GM18858 (cell line): ENCODE measurements at regions not wholly inside any gene's neighbourhood (a gene's known extent, or its start where the extent isn't known, plus 50 kb on each side); places are given as distances from the start of the nearest gene placed in this dataset.
A peak's percentile ranks its signal among the peaks of the same experiment; 100 is the strongest.
"Not testable (repeated sequence)": the region's sequence is repeated elsewhere in the genome, so short reads cannot be mapped to it uniquely, and the experiment has no call there.

Source experiments
- ATAC-seq: cut with Tn5 transposase; IDR thresholded peaks from one replicate; pipeline ENCODE4 v1.9.1; 2021; ENCODE audit not compliant: unreplicated experiment

GRCh38 chrX:131696989-131697388, 153.1 kb downstream of the OR13H1 start:
- ATAC-seq, result not testable (repeated sequence)

DNA sequence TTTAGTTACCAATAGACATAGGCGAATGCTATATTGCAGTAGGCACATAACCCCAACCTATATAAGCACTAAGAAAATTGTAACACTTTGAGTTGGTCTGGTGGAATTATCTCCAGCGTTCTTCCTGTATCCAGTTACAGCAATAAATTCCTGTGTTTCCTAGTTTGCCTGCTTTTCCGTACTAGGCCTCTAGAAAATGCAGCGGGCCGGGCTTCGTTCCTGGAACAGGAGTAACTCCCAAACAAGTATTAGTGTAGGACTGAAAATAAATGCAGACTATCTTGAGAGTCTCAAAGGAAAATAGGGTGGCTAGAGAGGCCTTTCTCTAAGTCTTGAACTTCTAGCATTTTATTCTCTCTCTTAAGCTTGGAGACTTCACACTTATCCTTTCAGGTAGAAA, 159.8 kb downstream of the OR13H1 start:
- peak; percentile 2 for ATAC-seq

- peak; percentile 56 for ATAC-seq
These were observed 160.3 kb downstream of the OR13H1 start for GRCh38 chrX:131704136-131704695.

DNA sequence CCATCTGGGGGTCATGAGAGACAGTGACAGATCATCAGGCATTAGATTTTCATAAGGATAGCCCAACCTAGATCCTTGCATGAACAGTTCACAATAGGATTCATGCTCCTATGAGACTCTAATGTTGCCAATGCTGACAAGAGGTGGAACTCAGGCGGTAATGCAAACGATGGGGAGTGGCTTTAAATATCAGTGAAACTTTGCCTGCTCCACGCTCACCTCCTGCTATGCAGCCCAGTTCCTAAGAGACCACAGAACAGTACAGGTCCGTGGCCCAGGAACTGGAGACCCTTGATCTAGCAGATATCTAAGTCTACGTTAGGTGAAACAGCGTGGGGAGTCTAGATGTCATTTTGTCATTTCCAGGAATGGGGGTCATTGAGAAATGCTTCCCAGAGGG, 165.7 kb downstream of the OR13H1 start:
- ATAC-seq, result no peak

- no peak for ATAC-seq
These were observed 167.6 kb downstream of the OR13H1 start for GRCh38 chrX:131711478-131711867.

DNA sequence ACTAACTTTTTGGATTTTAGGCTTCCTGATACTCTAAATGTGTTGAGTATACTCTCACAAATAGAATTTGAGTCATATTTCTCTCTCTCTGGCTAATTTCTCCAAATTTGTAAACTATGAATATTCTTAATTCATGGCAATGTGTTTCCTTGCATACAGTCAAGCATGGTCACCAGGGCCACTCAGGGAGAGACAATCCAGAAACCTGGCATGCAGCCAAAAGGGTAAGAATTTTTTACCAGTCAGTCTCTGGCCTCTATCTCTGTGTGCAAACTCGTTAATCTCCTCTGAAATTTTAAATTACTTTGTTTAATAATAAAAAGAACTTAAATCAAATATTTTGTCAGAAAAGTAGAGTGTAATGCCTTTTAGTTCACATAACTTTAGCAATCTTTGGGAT, 179.8 kb downstream of the OR13H1 start:
- ATAC-seq, result no peak

DNA sequence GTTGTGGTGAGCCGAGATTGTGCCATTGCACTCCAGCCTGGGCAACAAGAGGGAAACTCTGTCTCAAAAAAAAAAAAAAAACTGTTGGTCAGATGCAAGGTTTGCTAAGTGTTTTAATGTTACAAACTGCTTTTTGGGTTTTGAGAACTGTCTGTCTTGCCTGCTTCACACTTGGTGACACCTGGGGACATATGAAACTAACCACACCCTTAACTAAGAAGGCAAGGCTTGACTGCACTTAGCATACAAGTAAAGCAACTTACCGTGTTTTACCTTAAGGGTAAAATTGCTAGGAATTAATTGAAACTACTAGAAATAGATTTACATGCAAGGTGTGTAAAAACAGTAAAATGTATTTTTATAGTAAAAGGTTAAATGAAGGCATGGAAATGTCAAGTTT, 180.4 kb downstream of the OR13H1 start:
- no peak for ATAC-seq

- ATAC-seq, result no peak
These were observed 181.3 kb downstream of the OR13H1 start for GRCh38 chrX:131725001-131725654.

DNA sequence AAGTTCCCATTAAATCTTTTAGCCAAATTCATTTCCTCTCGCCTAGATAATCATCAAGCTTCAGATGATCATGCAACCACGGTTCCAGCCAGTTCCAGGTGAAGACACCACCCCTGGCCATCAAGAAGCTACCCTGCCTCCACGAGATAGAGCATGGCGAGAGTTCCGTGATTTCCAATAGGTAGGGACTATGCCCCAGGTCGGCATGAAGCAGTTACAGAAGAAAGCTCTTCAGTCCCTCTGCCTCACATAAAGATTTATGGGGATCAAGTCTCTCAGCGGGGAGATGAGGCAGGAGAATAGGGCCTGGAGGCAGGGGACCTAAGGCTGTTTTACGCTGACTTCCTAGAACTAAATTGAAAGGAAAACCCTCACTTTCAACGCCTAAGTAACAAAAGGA, 183.9 kb downstream of the OR13H1 start:
- ATAC-seq, result no peak

DNA sequence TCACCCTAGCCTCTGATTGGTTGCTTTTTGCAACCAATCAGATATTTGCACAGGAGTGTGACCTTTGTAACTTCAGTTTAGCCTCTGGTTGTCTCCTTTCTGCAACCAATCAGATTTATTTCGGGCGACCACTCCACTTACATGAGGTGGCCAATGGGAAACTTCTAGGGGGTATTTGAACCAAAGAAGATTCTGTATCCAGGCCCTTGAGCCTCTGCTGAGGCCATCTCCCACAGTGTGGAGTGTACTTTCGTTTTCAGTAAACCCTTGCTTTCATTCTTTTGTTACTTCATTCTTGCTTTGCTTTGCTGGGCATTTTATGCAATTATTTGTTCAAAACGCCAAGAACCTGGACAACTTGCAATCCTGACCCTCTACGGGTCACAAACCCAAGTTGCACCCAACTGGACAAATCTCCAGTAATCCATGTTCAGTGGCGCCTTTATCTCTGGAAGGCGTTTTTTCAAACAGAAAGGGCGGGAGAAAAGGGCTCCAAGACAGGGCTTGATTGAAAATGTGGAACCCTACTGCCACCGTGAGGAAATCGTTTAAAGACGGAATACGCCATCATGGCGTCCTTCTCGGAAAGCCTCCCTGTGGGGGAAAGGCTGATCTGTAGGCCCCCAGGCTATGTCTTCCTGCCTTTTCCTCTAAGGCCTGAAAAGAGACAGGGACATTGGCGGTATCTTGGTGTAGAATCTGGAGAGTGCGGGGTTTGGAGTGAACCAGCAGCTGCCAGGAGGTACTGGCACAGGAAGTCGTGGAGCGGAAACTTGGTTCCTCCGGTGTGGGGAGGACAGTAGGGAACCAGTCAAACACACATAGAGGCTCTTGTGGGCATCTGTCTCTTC, 184.6 kb downstream of the OR13H1 start:
- peak; percentile 49 for ATAC-seq

GRCh38 chrX:131729295-131729694, 185.4 kb downstream of the OR13H1 start:
- no peak for ATAC-seq

DNA sequence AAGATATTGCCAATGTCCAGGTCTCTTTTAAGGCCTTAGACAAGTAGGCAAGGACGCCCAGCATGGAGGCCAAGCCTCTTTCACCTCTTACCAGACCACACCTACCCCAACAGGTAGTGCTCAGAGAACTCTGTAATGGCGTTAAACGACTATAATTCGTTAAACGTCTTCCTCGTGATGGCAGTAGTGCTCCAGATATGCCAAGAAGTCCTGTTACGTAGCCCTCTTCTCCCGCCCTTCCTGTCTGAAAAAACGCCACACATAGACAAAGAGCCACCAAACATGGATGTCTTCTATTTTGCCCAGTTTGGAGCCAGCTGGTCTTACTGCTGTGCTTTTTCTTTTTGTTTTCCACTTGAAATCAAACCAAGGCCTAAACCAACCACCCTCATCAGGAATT, 190.7 kb downstream of the OR13H1 start:
- ATAC-seq, result peak; percentile 84

DNA sequence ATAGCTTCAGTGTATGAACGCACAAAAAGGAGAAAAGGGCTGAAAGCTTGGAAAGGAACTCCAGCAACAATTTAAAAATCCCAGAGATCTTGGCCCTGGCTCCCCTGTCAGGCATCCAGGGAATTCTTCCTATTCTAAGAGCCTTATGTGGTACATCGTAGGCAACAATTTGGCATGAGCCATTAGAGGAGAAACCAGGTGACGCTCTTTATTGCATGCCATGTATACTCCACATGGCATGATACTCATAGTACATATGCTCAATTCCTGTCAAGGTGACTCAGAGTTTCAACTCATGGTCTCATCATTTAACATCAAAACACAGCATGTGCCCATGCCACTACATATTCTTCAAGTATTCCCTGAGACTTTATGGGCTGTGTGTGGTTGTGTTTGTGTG, 191.3 kb downstream of the OR13H1 start:
- no peak for ATAC-seq

- ATAC-seq, result no peak
These were observed 195.9 kb downstream of the OR13H1 start for GRCh38 chrX:131739823-131740222.

- peak; percentile 44 for ATAC-seq
These were observed 197.3 kb downstream of the OR13H1 start for GRCh38 chrX:131741103-131741581.

- ATAC-seq, result no peak
These were observed 202.1 kb downstream of the OR13H1 start for GRCh38 chrX:131745942-131746489.

- ATAC-seq, result no peak
These were observed 202.7 kb downstream of the OR13H1 start for GRCh38 chrX:131746491-131746968.

DNA sequence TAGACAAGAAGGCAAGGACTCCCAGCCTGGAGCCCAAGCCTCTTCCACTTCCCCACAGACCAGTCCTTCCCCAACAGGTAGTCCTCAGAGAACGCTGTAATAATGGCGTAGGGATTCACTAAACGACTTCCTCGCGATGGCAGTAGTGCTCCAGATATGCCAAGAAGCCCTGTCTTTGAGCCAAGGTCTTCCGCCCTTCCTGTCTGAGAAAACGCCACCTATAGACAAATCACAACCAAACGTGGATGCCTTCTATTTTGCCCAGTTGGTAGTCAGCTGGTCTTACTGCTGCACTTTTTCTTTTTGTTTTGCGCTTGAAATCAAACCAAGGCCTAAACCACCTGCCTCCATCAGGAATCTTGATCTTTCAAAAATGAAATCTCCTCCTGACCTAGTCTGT, 203.3 kb downstream of the OR13H1 start:
- ATAC-seq, result peak; percentile 62

DNA sequence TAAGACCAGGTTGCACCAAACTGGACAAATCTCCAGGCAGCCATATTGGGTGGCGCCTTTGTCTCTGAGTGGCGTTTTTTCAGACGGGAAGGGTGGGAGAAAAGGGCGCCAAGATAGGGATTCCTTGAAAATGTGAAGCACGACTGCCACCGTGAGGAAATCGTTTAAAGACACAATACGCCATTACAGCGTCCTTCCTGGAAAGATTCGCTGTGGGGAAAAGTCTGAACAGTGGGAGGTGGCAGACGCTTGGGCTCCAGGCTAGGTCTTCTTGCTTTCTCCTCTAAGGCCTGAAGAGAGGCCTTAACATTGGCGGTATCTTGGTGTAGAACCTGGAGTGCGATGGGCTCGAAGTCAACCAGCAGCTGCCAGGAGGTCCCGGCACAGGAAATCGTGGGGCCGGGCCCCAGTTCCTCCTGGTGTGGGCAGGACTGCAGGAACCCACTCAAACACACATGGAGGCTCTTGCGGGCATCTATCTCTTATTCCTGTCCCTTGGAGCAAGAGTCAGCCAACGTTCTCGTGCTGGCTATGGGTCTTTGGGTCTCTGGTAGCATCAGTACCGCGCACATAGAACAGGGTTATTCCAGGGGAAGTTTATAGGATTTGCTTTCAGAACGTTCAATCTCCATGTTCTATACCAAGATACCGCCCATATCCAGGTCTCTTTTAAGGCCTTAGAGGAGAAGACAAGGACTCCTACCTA, 208.8 kb downstream of the OR13H1 start:
- peak; percentile 39 for ATAC-seq

- peak; percentile 62 for ATAC-seq
These were observed 218.9 kb downstream of the OR13H1 start for GRCh38 chrX:131762802-131763234.

DNA sequence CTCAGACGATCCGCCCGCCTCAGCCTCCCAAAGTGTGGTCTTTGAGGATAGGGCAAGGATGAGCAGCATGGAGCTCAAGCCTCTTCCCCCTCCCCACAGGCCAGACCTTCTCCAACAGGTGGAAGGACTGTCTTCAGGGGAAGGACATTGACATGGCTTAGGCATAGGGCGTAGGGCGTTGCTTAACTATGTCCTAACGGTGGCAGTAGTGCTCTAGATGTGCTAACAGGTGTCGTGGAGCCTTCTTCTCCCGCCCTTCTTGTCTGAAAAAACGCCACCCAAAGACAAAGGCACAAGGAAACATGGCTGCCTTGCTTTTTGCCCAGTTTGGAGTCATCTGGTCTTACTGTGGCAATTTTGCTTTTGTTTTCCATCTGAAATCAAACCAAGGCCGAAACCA, 219.8 kb downstream of the OR13H1 start:
- peak; percentile 51 for ATAC-seq
